OCI-LY7 (cell line): ENCODE measurements at regions not wholly inside any gene's neighbourhood (a gene's known extent, or its start where the extent isn't known, plus 50 kb on each side); places are given as distances from the start of the nearest gene placed in this dataset.

Source experiments
- BruUV-seq: library from RNA; stranded (reverse); fragments of 400-500 nt; replicated peaks from 2 replicates; lab custom pipeline; 2021; lab: Mats Ljungman, UMichigan
- CTCF ChIA-PET: fragments of 300-600 bp; sonication (Branson Sonifier 250); formaldehyde crosslinking; loops from one replicate; lab custom pipeline; 2022; ENCODE audit warnings: antibody characterized with exemption; ENCODE audit not compliant: unreplicated experiment; lab: Charles Lee
- POLR2A ChIA-PET: fragments of 300-600 bp; sonication (Branson Sonifier 250); formaldehyde crosslinking; loops from one replicate; lab custom pipeline; 2022; ENCODE audit warnings: antibody characterized with exemption; lab: Charles Lee
- DNase-seq: peaks from one replicate; pipeline ENCODE4 v3.0.0-alpha.2; 2015; ENCODE audit warnings: low spot score
- H2AFZ ChIP-seq: fragments of 200-600 bp; sonication (generic), shearing (Covaris generic); 2 replicates; pipeline ENCODE4 v1.6.1; 2014; ENCODE audit warnings: mild to moderate bottlenecking, antibody characterized with exemption, low read length, moderate library complexity
- H3K27ac ChIP-seq: fragments of 200-600 bp; sonication (generic); 2 replicates; pipeline ENCODE4 v1.5.1; 2014; ENCODE audit warnings: mixed run types, low read depth, mild to moderate bottlenecking, moderate library complexity, low read length, inconsistent platforms; ENCODE audit not compliant: poor library complexity, severe bottlenecking
- H3K36me3 ChIP-seq: fragments of 200-600 bp; sonication (generic); 2 replicates; pipeline ENCODE4 v1.6.1; 2014; ENCODE audit warnings: mild to moderate bottlenecking, antibody characterized with exemption, low read length, moderate library complexity, mixed read lengths; ENCODE audit not compliant: insufficient read depth
- H3K4me1 ChIP-seq: fragments of 200-600 bp; sonication (generic); 2 replicates; pipeline ENCODE4 v1.5.1; 2014; ENCODE audit warnings: mild to moderate bottlenecking, low read length; ENCODE audit not compliant: insufficient read depth, poor library complexity, severe bottlenecking
- H3K4me2 ChIP-seq: fragments of 200-600 bp; sonication (generic); 2 replicates; pipeline ENCODE4 v1.6.1; 2014; ENCODE audit warnings: mild to moderate bottlenecking, low read length
- H3K4me3 ChIP-seq: fragments of 200-600 bp; sonication (generic); 2 replicates; pipeline ENCODE4 v1.5.1; 2014; ENCODE audit warnings: mild to moderate bottlenecking, low read depth, low read length; ENCODE audit not compliant: poor library complexity, severe bottlenecking
- H3K79me2 ChIP-seq: fragments of 200-600 bp; sonication (generic); 2 replicates; pipeline ENCODE4 v1.6.1; 2016; ENCODE audit warnings: low read depth, mild to moderate bottlenecking, low read length, moderate library complexity, mixed read lengths; ENCODE audit not compliant: insufficient read depth
- H3K9me2 ChIP-seq: fragments of 200-600 bp; sonication (generic); 2 replicates; pipeline ENCODE4 v1.6.1; 2016; ENCODE audit warnings: mild to moderate bottlenecking, low read length, mixed read lengths; ENCODE audit not compliant: insufficient read depth
- H3K9me3 ChIP-seq: fragments of 200-600 bp; sonication (generic); 2 replicates; pipeline ENCODE4 v1.6.1; 2014; ENCODE audit warnings: mild to moderate bottlenecking, mixed run types, low read length, mixed read lengths
- H4K20me1 ChIP-seq: fragments of 200-600 bp; sonication (generic); 2 replicates; pipeline ENCODE4 v1.6.1; 2014; ENCODE audit warnings: mild to moderate bottlenecking, antibody characterized with exemption, low read length, moderate library complexity, mixed read lengths; ENCODE audit not compliant: insufficient read depth
- CTCF ChIP-seq: fragments of 200-600 bp; sonication (generic); conservative IDR thresholded peaks from 2 replicates; pipeline ENCODE4 v1.5.1; 2014; ENCODE audit warnings: mild to moderate bottlenecking, antibody characterized with exemption, low read length, moderate library complexity, mixed read lengths
- EZH2phosphoT487 ChIP-seq: fragments of 200-600 bp; sonication (generic); IDR thresholded peaks from 2 replicates; pipeline ENCODE4 v1.6.1; 2018; ENCODE audit warnings: low read depth, borderline replicate concordance, mild to moderate bottlenecking, mixed run types, antibody characterized with exemption, low read length, moderate library complexity, mixed read lengths
- intact Hi-C: fragments of 100-400 bp; cut with micrococcal nuclease; formaldehyde crosslinking; loops from one replicate; pipeline ENCODE4 v1.10.0; 2022; ENCODE audit not compliant: unreplicated experiment

- no peak overlapping the region for H2AFZ ChIP-seq
- CTCF ChIA-PET, result interaction anchor here (0.5 kb wide), 1 partner anchor 594 kb away, joined by 6 read pairs; no protein-coding TSS in a partner anchor
Observed at GRCh38 chr7:67359900-67360299, 363.3 kb downstream of the TYW1 start.

GRCh38 chr7:67361150-67361549 is 364.5 kb downstream of the TYW1 start:
- no peaks in the 10 kb centered on the region for H3K9me3 ChIP-seq
- ChIA-PET POLR2A (interaction anchor here (0.6 kb wide), 1 partner anchor 13 kb away, joined by 4 read pairs; no protein-coding TSS in a partner anchor), CTCF (no interaction called here)
- TF ChIP-seq EZH2phosphoT487, result no peak
- TF ChIP-seq CTCF, result no peak
- H2AFZ ChIP-seq, result no peak overlapping the region
- intact Hi-C loops, result no loop called here
- H3K79me2 ChIP-seq, result no peaks in the 10 kb centered on the region
- no peak overlapping the region for H3K27ac ChIP-seq
- no peaks in the 10 kb centered on the region for H4K20me1 ChIP-seq
- no peak overlapping the region for H3K4me2 ChIP-seq
- no peaks in the 10 kb centered on the region for H3K9me2 ChIP-seq
- H3K4me3 ChIP-seq, result no peak overlapping the region
- no peaks in the 10 kb centered on the region for H3K4me1 ChIP-seq
- no TSS peak for BruUV-seq
- no peak for DNase-seq
- no peaks in the 10 kb centered on the region for H3K36me3 ChIP-seq

More at GRCh38 chr7:67359900-67360299, 363.3 kb downstream of the TYW1 start:
- Histone ChIP-seq H3K4me3 (no peak overlapping the region), H3K9me3 (no peaks in the 10 kb centered on the region), H3K4me2 (no peak overlapping the region), H3K9me2 (no peaks in the 10 kb centered on the region), H3K36me3 (no peaks in the 10 kb centered on the region), H4K20me1 (no peaks in the 10 kb centered on the region), H3K4me1 (no peaks in the 10 kb centered on the region), H3K79me2 (no peaks in the 10 kb centered on the region), H3K27ac (no peak overlapping the region)
- BruUV-seq, result no TSS peak
- no peak for TF ChIP-seq EZH2phosphoT487
- DNase-seq, result no peak
- intact Hi-C loops, result no loop called here
- POLR2A ChIA-PET, result no interaction called here

- DNase-seq, result no peak
- Histone ChIP-seq H3K4me2 (no peak overlapping the region), H3K9me2 (no peaks in the 10 kb centered on the region), H2AFZ (no peak overlapping the region), H3K79me2 (no peaks in the 10 kb centered on the region), H3K4me1 (no peaks in the 10 kb centered on the region), H4K20me1 (no peaks in the 10 kb centered on the region), H3K27ac (no peak overlapping the region), H3K9me3 (no peaks in the 10 kb centered on the region), H3K4me3 (no peak overlapping the region), H3K36me3 (no peaks in the 10 kb centered on the region)
- BruUV-seq, result no TSS peak
- CTCF ChIA-PET, result no interaction called here
- intact Hi-C loops, result no loop called here
- TF ChIP-seq CTCF (no peak), EZH2phosphoT487 (no peak)
- POLR2A ChIA-PET, result no interaction called here
Observed at GRCh38 chr7:67364441-67365017, 367.9 kb downstream of the TYW1 start.
